Activated CD8-positive, alpha-beta memory T cell treated with anti-CD3 and anti-CD28 coated beads for 1 hour (primary cell): ENCODE measurements at regions not wholly inside any gene's neighbourhood (a gene's known extent, or its start where the extent isn't known, plus 50 kb on each side); places are given as distances from the start of the nearest gene placed in this dataset.

Source experiments
- DNase-seq, 2 donors: peaks; one replicate each; pipeline ENCODE4 v3.0.0-alpha.2; 2020; ENCODE audit warnings: low read depth in 1 of 2; ENCODE audit errors: extremely low read depth in 1 of 2

DNA sequence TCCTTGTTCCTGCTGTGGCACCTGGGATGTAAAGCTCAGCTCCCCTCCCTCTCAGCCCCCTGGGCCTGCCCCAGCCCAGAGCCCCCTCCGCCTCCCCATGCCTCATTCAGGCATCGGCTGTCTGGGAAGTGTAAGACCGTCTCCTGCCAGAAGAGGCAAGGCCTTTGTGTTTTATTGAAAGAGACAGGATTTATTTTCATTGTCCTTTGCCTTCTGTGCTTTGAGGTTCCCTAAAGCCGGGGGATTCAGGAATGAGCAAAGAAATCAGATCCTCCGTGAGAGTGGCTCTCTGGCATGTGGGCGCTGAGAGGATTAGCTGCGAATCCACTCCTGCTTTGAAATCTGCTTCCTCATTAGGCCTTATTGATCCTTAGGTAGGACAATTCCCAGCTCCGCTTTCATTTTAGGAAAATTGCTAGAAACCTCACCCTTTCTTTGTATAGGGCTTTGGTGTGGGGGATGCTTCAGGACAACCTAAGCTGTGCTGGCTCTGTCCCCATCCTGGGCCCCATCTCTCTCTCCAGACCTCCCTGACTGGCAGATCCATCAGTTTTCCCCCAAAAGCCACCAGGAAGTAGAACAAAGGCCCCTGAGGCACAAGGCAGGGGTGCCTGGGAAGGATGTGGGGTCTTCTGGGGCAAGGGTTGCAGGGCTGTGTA is 211.5 kb upstream of the TNRC6C start:
- DNase-seq: no peak

DNA sequence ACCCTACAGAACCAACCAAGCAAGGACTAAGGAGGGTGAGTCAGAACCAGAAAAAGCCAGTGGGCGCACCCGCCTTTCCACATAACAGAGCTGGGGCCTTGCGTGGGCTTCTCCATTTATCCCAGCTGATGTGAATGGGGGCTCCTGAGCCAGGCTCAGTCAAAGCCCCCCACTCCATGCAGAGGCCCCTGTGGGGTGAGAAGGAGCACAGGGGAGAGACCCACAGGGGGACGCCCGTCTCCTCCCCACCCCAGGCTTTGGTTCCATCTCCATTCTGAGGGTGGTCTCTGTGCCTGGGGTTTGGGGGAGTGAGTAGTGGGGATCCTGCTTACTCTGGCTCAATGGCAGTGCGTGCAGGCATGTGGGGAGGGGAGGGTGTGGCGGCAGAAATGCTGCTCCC is 210.1 kb upstream of the TNRC6C start:
- no peak for DNase-seq

DNA sequence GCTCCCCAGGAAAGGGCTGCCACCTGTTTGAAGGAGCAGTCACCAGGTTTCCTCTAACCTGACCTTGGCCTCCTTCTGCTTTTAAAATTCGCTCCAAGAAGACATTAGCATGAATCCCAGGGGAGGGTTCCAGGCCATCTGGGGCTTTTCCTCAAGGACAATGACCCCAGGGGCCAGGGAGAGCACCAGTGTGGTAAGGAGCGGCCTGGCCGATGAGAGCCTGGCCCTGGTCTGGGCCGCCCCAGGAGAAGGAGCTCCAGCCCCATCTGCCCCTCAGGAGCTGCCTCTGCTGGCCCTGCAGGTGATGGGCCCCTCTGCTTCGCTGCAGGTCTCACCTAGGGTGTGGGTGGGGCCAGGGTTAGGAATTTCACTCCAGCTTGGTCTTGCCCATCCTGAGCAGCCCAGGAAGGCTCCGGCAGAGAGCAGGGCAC is 209.2 kb upstream of the TNRC6C start:
- no peak for DNase-seq

DNA sequence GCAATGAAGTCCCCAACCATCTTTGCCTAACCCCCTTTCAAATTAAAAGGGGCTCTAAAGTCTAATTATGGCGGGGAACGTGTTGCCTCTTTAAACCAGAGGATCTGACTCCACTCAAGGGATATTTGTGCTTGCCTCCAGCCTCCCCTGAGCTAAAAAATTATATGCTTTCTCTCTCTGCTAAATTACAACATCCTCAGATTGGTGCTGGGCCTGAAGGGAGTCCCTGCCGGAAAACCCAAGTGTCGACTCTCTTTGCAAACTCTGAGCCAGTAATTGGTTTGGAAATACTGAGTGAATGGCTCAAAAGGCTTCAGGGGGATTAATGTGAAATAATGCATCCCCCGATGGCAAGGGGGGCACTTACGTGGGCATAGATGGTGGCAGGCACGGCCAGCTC is 208.5 kb upstream of the TNRC6C start:
- no peak for DNase-seq

DNA sequence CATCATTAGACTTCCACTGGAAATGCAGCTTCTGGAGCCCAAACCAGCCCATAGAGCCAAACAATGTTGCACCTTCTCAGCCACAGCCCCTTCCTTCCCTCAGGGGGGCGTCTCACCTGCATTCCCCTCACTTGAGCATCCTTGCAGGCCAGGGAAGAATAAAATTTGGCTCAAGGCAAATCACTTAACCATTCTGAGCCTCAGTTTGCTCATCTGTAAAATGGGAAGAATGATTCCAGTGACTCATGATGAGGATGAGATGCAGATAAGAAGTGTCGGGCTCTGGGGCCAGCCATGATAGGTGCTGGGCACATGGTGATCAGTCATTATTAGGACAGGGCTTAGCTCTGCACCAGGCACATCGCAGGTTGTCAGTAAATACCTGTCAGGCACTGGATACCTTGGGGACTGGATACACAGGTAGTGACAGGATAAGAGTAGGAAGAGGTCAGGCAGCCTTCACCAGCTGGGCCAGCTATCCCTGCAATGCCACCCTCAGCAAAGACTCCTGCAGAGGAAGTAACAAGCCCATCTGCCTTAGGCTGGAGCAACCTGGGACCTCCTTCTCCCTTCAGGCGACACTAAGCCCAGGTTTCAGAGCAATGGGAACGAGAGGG is 208.0 kb upstream of the TNRC6C start:
- DNase-seq: no peak

DNA sequence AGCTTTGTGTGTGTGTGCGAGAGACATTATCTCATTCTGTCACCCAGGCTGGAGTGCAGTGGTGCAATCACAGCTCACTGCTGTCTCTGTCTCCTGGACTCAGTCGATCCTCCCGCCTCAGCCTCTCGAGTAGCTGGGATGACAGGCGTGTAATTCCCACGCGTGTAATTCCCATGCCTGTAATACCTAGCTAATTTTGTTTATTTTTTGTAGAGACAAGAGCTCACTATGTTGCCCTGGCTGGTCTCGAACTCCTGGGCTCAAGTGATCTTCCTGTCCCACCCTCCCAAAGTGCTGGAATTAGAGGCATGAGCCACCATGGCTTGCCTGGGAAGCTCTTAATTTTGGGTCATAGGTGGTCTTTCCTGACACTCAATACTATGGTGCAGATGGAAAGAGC is 205.3 kb upstream of the TNRC6C start:
- DNase-seq: no peak

DNA sequence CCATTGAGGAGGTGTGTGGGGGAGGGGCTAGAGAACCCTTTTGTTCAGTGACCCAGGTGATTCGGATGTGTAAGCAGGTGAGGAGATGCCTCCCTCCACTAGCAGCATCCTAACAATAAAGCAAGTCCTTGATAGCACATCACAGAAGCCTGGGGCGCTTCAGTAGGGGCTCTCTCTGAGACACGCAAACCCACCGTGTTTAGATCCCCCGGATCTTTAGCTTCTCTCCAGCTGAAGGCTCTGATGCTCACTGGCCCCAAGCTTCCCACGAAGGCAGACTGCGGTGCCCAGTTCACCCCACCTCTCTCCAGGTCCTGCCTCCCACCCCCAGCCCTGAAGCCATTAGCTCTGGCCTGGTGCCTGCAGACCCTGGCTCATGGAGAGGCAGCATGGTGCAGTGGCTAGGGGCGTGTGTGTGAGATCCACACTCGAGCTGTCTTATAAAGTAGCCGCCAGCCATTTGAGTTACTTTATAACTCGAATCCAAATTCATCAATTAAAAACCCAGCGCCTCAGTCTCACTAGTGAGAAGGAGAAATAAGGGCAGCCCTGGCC is 204.7 kb upstream of the TNRC6C start:
- no peak for DNase-seq

DNA sequence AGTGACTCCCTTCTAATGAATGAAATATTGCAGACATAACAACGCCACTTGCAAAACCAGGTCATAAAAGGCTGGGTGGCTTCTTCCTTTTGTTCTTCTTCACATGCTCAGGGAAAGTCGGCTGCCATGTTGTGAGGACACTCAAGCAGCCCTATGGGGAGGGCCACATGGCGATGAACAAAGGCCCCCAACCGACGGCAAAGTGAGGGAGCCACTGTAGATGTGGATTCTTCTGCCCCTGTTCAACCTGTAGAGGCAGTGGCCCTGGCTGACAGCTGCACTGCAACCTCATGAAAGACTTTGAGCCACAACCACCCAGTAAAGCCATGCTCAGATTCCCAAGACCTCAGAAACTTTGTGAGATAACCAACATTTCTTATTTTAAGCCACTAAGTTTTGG is 203.5 kb upstream of the TNRC6C start:
- no peak for DNase-seq

DNA sequence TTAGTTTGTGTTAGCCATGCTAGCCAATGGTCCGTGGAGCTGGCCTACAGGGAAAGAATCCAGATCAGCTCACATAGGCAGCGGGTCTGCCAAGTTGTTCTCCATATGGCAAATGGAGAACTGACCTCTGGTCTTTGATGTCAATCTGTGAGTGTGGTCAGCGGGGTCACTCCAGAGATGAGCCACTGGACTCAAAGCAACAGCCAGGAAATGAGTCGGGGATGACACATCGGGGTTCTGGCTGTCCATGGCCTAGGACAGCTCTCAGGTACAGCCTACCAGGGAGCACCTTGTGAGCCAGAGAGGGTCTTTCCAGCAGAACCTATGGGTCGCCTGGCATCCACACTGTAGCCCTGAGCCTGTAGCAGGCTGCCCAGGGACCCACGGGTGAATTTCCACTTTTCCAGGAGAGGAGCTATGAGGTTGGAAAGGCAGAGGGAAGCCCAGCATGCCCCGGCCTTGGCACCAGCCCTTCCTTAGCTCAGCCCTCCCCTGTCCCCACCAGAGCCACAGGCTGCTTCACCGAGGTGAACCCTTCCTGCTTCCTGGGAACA is 203.0 kb upstream of the TNRC6C start:
- no peak for DNase-seq

DNA sequence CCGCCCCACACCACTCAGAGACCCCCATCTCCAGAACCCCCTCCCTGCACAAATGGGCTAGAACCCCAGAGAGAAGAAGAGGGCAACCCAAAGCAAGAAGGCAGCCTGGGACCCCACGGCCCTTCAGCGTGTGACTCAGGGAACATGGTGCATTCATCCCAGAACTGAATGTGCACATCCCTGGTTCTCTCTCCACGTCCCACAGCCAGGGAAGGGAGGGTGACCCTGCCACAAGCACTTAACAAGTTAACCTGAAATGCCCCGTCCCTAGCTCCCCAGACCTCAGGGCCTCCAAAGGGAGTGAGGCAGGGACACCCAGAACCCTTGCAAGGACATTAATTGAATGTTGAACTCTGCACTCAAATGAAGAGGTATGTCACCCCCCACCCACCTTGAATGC is 202.5 kb upstream of the TNRC6C start:
- DNase-seq: no peak

DNA sequence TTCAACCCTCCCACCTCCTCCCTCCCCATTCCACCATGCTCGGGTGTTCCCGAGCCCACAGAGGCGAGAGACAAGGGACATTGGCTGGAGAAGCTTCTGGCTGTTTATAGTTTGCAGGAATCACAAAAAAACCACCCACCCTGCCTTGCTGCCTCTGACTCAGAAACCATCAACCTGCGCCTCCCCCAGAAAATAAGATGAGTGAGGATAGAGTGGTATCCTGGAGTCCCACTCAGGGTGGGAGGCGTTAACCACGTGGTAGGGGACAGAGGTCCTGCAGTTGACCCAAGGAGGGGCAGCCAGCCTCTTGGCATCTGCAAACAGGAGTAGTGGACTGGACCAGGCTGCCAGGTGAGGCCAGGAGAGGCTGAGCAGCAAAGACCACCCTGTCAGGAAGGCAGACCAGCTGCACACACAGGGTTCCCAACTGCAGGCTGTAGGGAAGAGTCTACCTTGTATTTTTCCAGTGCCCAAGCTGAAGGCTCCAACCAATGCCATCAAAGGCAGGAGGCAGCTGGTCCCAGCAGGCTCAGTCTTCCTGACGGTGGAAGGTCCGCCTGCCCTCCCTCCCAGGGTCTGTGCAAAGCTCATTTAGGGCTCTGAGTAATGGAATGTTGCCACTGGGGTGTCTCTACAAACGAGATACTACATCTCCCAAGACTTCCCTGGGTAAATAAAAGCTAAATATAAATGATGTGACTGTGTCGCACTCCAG is 201.5 kb upstream of the TNRC6C start:
- DNase-seq: no peak

DNA sequence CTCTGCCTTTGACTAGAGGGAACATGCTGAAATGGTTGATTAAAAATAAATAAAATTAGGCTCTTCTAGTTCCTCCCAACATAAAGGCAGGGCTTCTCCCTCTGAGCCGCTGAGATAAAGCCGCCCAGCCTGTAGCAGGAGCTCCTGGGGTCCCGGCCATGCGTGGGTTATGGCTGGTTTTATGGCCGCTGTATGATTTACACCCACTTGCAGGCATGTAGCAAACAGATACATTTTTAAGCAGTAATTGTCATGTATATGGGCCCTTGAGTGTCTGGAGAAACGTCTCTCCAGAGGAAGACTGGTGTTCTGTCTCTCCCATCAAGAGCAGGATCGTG is 201.0 kb upstream of the TNRC6C start:
- DNase-seq: no peak

DNA sequence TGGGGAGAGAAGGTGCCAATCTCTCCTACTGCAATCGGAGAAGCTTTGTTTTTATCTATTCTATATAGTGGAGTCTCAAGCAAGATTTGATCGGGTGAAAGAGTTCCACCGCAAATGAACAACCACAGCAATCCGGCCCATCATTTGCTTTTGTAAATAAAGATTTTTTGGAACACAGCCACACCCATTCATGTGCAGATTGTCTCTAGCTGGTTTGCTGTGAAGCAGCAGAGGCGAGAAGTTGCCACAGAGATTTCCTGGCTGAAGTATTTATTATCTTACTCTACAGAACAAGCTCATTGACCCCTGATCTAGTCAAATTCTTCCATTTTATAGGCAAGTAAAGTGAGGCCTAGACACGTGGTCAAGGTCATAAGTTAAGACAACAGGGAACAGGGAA is 195.5 kb upstream of the TNRC6C start:
- DNase-seq: no peak

DNA sequence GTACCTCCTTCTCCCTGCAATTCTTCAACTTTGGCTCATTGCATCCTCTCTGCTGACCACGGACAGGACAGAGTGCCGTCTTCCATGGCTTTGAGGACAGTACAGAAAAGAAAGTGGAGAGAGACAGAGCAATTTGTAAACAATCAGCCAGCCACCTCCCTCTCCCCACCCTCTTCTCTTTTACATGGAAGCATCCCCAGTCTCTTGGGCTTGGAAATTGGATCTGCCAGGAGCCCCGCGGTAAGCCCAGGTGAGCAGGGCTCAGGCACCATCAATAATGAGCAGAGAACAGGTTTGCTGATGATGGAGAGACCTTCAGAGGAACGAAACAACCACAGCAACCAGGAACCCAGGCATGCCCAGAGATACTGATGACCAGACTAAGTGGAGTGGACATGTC is 194.9 kb upstream of the TNRC6C start:
- DNase-seq: no peak

DNA sequence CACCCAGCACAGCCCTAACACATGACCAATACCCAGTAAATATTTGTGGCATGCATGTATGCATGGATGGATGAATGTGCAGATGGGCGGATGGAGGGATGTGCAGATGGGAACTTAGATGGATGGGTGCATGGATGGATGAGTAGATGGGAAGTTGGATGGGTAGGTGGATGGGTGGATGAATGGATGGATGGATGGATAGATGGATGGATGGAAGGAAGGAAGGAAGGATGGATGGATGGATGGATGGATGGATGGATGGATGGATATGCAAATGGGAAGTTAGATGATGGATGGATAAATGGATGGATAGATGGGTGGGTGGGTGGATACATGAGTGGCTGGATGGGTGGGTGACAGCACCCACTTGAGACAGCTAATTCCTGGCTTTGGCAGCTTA is 193.2 kb upstream of the TNRC6C start:
- DNase-seq: no peak

DNA sequence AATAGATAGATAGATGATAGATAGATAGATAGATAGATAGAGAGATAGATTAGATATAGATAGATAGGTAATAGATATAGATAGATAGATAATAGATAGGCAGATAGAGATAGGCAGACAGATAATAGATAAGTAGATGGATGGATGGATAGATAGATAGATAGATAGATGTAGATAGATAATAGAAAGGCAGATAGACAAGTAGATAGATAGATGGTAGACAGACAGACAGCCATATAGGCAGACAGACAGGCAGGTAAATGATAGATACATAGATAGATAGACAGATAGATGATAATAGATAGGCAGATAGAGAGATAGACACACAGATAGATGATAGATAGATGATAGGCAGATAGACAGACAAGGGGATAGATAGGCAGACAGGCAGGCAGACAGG is 191.4 kb upstream of the TNRC6C start:
- no peak for DNase-seq

DNA sequence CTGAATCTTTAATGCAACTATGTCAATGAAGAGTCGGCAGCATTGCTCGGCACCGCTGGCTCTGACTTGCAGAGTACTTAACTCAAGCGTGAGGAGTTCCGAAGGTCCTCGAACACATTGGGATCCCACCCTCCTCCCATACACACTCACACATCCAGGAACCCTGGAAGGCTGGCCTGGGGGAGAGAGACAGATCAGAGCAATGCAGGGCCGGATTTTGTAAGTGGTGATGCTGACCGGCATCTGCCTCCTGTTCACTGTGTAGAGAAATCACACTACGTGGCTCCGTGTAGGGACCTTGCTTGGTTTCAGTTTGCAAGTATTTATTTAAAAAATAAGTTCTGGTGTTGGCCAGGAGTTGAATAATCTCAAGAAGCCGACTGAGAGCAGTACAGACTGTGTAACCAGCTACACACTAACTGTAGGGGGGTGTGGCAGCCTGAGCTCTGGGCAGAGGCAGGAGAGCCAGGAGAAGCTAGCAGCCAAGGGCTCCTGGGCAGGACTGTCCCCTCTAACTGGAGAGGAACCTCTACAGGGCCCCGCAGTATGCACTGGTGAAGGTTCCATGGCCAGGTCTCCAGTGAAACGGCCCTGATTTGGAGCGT is 190.2 kb upstream of the TNRC6C start:
- DNase-seq: no peak

DNA sequence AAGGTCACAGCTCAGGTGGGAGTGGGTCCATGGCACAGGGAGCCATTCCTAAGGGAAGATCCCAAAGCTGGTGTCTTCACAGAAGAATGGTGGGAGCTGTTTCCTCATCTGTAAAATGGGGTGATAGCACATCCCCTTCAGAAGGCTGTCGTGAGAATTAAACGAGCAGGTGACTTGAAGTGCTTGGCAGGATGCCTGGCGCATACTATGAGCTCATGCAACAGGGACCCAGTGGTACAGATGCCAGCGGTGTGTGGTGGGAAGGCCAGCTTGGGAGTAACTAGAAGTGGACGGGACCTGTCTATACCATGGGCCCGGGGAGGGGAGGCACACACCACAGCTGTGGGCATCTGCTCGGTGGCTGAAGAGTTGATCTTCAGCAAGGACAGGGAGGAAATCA is 189.3 kb upstream of the TNRC6C start:
- no peak for DNase-seq

DNA sequence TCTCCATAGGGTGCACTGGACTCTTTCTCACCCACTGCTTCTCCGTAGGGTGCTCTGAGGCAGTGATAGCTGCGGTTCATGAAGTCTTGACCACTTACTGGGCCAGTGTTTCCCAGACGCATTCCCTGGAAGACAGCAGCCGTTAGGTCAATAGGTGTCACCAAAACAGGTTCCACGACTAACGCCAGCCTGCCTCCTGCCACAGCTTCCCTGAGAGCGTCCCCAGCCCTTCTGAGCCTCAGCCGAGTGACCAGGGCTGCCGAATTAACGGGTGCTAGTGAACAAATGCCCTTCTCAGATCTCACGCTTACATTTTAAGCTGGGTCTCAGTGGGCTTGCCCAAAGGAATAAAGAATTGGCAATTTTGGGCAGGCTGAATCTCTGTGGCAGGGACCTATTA is 188.7 kb upstream of the TNRC6C start:
- DNase-seq: no peak

DNA sequence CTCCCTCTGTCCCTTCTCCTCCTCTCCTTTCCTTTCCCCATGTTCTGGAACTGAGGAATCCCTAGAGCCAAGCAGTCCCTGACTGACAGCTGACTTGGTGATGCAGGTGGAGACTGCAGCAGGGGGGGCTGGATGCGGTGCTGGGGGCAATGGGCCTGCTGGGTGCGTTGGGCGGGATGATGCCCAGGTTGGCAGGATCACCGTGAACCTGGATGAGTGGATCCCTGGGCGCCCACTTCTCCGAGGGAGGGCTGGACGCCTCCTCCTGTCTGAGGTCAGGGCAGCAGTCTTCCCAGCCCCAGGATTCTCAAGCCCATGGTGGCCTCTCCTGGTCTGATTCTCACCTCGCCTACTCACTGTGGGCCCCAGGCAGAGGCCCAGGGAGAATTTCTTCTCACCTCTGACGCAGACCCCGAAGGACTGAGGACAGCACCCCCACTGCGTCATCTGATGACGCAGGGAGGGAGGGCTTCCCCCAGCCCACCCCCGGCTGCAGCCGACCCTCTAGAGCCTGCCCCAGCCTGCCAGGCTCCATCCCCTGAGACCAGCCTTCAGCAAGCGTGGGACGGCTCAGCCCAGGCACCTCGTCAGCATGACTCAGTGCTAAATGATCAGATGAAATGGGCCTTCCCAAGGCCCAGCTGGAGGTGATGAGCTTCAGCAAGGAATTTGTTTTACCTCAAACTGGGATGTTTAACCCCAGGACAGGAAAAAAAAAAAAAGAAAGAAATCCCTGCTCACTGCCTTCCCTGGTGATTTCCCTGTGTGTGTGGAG is 188.0 kb upstream of the TNRC6C start:
- no peak for DNase-seq

DNA sequence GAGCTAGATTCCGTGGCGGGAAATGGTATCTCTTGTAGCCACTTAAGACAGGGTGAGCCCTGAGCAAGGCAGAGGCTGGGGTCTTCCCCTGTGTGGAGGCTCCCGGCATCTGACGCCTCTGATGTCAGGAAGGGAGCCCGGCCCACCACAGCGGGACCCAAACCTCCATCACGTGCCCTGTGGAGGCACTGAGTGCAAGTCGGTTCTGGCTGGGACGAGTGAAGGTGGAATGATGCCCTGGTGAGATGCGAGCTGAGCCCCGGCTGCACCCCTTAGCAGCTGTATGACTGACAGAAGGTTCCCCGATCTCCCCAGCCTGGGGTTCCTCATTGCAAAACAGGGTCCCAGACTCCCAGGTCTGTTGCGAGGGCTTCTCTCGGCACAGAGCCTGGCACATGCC is 187.4 kb upstream of the TNRC6C start:
- DNase-seq: no peak
